ENCODE measurements at regions not wholly inside any gene's neighbourhood (a gene's known extent, or its start where the extent isn't known, plus 50 kb on each side); places are given as distances from the start of the nearest gene placed in this dataset.
"Not testable (repeated sequence)": the region's sequence is repeated elsewhere in the genome, so short reads cannot be mapped to it uniquely, and the experiment has no call there.

- in situ Hi-C loops (cut with HindIII; ENCODE audit: low pct_unique_long_range_greater_than_20kb, low sequenced_read_pairs), result no loop called here
- TF ChIP-seq JUND (IDR thresholded peaks at IDR 0.05; ENCODE audit: low read depth), result no peak
- peak in 1 of 2 experiments; percentile 7 for DNase-seq (ENCODE audit: low read depth in 1 of 2, low spot score in 1 of 2)
Measured at GRCh38 chr6:50990750-50991446, 172.2 kb downstream of the TFAP2B start.

DNA sequence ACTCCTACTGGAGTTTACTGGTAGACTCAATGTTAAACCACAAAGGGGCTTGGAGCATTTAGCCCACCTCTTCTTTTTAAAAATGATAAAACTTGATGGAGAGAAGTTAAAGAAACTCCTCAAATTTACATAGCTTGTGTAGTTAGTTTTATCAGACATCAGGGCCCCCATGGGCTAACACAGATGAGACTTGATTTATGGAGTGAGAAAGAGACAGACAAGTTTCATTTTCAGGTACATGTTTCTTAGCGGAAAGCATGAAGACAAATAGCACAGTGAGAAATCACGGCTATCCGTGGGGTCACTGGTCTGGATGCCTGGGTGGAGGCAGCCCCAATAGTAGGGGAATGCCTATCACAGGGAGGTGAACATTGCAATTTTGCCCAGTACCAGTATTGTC, 173.6 kb downstream of the TFAP2B start:
- in situ Hi-C loops (cut with HindIII; ENCODE audit: low pct_unique_long_range_greater_than_20kb, low sequenced_read_pairs), result no loop called here
- TF ChIP-seq JUND (IDR thresholded peaks at IDR 0.05; ENCODE audit: low read depth), result no peak
- DNase-seq (ENCODE audit: low read depth in 1 of 2, low spot score in 1 of 2), result no peak

DNA sequence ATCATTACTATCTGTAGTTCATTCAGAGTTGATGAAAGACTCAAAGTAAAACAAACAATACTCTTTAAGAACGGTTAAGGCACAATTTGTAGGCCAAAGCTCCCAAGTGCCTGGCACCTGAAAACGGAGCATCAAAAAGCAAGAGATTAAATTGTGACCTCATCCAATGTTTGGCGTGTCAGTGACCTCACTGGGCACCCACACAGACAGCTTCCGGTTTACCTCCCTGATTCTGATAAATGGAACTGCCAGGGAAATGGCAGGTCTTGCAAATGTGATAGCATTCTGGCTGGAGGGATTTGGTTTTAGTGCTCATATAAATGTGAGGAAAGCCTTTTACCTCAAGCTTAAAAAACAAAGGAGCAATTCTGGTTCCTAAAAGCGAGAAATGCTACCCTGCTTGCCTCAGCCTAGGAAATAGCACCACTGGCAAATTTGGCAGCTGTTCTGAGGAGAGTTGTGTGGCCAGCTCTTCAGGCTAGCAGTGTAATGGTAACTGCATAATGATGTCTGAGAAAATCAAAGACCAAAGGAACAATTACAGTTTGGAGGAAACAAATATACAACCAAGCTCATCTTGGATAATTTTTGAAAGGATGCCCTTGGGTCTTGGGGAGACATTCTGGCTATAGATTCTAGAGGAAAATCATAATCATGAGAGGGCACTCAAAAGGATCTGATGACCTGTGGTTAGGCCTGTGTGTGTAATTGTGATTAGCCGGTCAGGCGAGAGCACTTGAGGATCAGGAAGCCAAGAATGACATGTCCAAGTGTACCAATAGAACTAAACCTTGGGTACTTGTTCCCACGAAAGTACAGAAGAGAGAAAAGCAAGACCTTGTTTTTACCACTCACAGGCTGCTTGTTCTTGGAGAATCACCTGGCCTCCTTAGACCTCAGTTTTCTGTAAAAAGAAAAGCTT, 174.3 kb downstream of the TFAP2B start:
- in situ Hi-C loops (cut with HindIII; ENCODE audit: low pct_unique_long_range_greater_than_20kb, low sequenced_read_pairs), result no loop called here
- TF ChIP-seq JUND (IDR thresholded peaks at IDR 0.05; ENCODE audit: low read depth), result no peak
- no peak for DNase-seq (ENCODE audit: low read depth in 1 of 2, low spot score in 1 of 2)

GRCh38 chr6:50993941-50994720, 175.5 kb downstream of the TFAP2B start:
- no peak for DNase-seq (ENCODE audit: low read depth in 1 of 2, low spot score in 1 of 2)
- TF ChIP-seq JUND (IDR thresholded peaks at IDR 0.05; ENCODE audit: low read depth), result no peak
- in situ Hi-C loops (cut with HindIII; ENCODE audit: low pct_unique_long_range_greater_than_20kb, low sequenced_read_pairs), result no loop called here

GRCh38 chr6:50995036-50995435, 176.4 kb downstream of the TFAP2B start:
- TF ChIP-seq JUND (IDR thresholded peaks at IDR 0.05; ENCODE audit: low read depth), result no peak
- in situ Hi-C loops (cut with HindIII; ENCODE audit: low pct_unique_long_range_greater_than_20kb, low sequenced_read_pairs), result no loop called here
- DNase-seq (ENCODE audit: low read depth in 1 of 2, low spot score in 1 of 2), result no peak

- no peak for DNase-seq (ENCODE audit: low read depth in 1 of 2, low spot score in 1 of 2)
- in situ Hi-C loops (cut with HindIII; ENCODE audit: low pct_unique_long_range_greater_than_20kb, low sequenced_read_pairs), result no loop called here
- TF ChIP-seq JUND (IDR thresholded peaks at IDR 0.05; ENCODE audit: low read depth), result no peak
Measured at GRCh38 chr6:50998905-50999304, 180.2 kb downstream of the TFAP2B start.

DNA sequence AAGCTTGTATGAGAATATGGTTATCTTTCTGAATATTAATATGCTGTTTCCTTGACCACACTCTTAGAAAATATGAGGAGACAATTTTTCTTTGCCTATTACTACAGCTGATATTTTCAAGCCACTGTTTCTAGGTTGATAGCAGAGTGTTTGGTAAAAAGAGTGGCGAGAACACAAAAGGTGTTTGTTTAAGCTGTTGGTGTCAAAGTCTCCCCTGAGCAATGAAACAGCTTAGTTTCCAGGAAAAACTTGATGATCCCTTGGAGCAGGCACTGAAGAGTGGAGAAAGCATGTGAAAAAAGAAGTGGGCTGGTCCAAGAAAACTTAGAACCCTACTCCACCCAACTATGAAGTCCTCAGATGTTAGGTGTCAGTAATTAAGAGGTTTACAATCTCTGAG, 182.7 kb downstream of the TFAP2B start:
- no peak for DNase-seq (ENCODE audit: low read depth in 1 of 2, low spot score in 1 of 2)
- TF ChIP-seq JUND (IDR thresholded peaks at IDR 0.05; ENCODE audit: low read depth), result no peak
- in situ Hi-C loops (cut with HindIII; ENCODE audit: low pct_unique_long_range_greater_than_20kb, low sequenced_read_pairs), result no loop called here

GRCh38 chr6:51004380-51004779, 185.7 kb downstream of the TFAP2B start:
- in situ Hi-C loops (cut with HindIII; ENCODE audit: low pct_unique_long_range_greater_than_20kb, low sequenced_read_pairs), result no loop called here
- TF ChIP-seq JUND (IDR thresholded peaks at IDR 0.05; ENCODE audit: low read depth), result no peak
- no peak for DNase-seq (ENCODE audit: low read depth in 1 of 2, low spot score in 1 of 2)

DNA sequence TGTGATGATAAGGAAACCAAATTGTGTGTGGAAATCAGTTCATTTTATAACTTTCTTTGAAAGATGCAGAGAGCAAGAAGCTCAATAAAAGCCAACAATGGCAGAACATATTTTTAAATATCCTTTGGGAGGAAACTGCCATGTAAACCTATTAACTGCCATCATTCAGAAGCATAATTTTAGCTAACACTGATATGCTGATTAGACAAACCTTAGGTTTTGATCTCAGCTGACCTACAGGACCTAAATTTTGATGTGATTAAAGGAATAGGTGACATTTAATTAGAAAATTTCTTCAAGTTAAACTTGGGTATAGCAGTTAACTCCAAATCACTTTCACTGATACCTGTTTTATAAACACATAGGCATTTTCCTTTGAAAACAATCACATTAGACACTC, 187.1 kb downstream of the TFAP2B start:
- in situ Hi-C loops (cut with HindIII; ENCODE audit: low pct_unique_long_range_greater_than_20kb, low sequenced_read_pairs), result no loop called here
- no peak for TF ChIP-seq JUND (IDR thresholded peaks at IDR 0.05; ENCODE audit: low read depth)
- no peak for DNase-seq (ENCODE audit: low read depth in 1 of 2, low spot score in 1 of 2)

DNA sequence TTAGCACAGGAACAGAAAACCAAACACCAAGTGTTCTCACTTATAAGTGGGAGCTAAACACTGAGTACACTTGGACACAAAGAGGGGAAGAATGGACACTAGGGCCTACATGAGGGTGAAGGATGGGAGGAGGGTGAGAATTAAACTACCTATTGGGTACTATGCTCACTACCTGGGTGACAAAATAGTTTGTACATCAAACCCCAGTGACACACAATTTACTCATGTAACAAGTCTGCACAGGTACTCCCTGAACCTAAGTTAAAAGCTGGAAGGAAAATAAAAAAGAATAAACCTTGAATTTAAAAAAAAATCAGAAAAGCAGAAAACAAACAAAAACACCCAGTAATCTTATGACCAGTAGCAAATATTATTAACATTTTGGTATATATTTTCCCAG, 188.6 kb downstream of the TFAP2B start:
- DNase-seq (ENCODE audit: low read depth in 1 of 2, low spot score in 1 of 2), result no peak
- no peak for TF ChIP-seq JUND (IDR thresholded peaks at IDR 0.05; ENCODE audit: low read depth)
- in situ Hi-C loops (cut with HindIII; ENCODE audit: low pct_unique_long_range_greater_than_20kb, low sequenced_read_pairs), result no loop called here

DNA sequence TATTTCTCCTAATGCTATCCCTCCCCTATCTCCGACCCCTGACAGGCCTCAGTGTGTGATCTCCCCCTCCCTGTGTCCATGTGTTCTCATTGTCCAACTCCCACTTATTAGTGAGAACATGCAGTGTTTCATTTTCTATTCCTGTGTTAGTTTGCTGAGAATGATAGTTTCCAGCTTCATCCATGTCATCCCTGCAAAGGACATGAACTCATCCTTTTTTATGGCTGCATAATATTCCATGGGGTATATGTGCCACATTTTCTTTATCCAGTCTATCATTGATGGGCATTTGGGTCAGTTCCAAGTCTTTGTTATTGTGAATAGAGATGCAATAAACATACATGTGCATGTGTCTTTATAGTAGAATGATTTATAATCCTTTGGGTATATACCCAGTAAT, 190.0 kb downstream of the TFAP2B start:
- in situ Hi-C loops (cut with HindIII; ENCODE audit: low pct_unique_long_range_greater_than_20kb, low sequenced_read_pairs); DNase-seq (ENCODE audit: low read depth in 1 of 2, low spot score in 1 of 2): not testable (repeated sequence)

DNA sequence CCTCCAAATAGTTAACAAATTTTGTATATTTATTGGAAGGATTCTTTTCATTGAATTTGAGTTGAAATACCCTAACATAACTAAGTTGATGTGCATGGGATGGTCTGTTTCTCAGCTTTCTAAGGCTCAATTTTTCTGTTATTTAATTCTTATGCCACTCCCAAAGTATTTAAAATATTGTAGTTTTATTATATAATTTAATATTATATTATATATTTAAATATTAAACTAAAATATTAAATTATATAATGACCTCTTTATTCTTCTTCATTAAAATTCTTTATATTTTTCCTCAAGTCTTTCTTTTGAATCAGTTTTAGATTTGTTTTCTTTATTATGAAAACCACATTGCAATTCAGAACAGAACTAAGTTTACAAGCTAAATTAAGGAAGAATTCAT, 194.7 kb downstream of the TFAP2B start:
- TF ChIP-seq JUND (IDR thresholded peaks at IDR 0.05; ENCODE audit: low read depth), result no peak
- no peak for DNase-seq (ENCODE audit: low read depth in 1 of 2, low spot score in 1 of 2)
- in situ Hi-C loops (cut with HindIII; ENCODE audit: low pct_unique_long_range_greater_than_20kb, low sequenced_read_pairs), result no loop called here

DNA sequence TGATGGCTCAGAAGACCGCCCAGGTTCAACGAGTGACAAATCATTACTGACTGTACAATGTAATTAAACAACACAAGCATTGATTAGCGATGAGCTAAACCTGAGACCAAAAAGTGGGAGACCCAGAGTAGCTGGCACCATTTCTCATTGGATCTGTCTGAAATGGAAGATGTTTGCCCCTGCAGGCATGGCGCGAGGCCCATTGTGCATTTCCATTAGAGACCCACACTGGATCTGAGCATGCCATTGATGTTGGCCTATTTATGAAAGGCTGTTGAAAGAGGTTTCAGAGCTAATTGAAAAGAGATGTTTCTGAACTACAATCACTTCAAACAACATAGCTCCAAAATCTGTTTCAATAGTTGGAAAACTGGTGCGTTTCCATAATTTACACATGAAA, 196.7 kb downstream of the TFAP2B start:
- no peak for DNase-seq (ENCODE audit: low read depth in 1 of 2, low spot score in 1 of 2)
- in situ Hi-C loops (cut with HindIII; ENCODE audit: low pct_unique_long_range_greater_than_20kb, low sequenced_read_pairs), result no loop called here
- TF ChIP-seq JUND (IDR thresholded peaks at IDR 0.05; ENCODE audit: low read depth), result no peak
